Hematopoietic multipotent progenitor cell treated with erythropoietin and hydrocortisone succinate and interleukin-3 and kit ligand, for 6 days (in vitro differentiated cells): ENCODE measurements at regions not wholly inside any gene's neighbourhood (a gene's known extent, or its start where the extent isn't known, plus 50 kb on each side); places are given as distances from the start of the nearest gene placed in this dataset.

ENCODE experiments used
- DNase-seq: peaks from one replicate; pipeline ENCODE4 v3.0.0-alpha.2; 2015

DNA sequence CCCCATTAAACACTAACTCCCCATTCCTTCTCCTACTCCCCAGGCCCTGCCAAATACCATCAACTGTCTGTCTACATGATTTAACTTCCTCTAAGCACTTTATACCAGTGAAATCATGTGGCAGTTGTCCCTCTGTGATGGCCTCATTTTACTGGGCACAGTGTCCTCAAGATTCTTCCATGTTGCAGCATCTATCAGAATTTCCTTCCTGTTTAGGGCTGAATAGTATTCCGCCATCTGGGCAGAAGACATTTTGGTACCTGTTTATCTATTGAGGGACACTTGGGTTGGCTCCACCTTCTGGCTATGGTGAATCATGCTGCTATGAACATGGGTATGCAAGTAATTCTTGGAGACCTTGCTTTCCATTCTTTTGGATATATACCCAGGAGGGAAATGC lies 59.4 kb upstream of the IRX4 start:
- no peak for DNase-seq

DNA sequence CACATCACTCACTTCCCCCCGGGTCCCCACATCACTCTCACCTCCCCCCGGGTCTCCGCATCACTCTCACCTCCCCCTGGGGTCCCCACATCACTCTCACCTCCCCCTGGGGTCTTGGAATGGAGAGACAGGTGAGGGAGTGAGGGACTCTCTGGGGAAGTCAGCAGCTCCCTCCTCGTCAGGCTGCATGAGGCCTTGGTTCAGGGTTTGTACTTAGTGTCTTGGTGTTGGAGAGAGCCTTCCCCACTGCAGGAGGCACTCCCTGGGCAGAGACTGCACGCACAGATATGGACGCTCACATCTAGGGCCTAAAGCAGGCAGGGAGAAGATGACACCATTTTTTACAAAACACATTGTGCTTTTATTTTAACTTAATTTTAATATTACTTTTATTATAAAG lies 56.5 kb upstream of the IRX4 start:
- no peak for DNase-seq

GRCh38 chr5:1938310-1939000 lies 55.7 kb upstream of the IRX4 start:
- DNase-seq: no peak

DNA sequence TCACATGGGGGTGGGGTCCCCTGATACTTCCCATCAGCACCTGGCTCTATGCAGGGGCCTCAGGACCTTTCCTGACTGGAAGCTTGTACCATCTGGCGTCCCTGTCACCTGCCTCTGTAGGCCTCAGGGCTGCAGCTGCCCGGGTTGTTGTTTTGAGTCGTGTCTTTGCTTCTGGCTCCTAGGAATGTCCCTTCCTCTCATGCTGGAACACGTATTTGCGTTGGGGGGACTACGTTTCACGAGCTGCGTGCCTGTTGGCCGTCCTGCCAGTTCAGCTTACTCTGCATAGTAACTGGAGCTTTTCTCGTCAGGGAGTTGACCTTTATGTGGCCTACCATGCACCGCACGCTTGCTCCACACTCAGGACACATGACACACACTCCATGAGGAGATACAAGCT lies 54.9 kb upstream of the IRX4 start:
- DNase-seq: no peak

- no peak for DNase-seq
These were observed 54.2 kb upstream of the IRX4 start for GRCh38 chr5:1936901-1937300.

DNA sequence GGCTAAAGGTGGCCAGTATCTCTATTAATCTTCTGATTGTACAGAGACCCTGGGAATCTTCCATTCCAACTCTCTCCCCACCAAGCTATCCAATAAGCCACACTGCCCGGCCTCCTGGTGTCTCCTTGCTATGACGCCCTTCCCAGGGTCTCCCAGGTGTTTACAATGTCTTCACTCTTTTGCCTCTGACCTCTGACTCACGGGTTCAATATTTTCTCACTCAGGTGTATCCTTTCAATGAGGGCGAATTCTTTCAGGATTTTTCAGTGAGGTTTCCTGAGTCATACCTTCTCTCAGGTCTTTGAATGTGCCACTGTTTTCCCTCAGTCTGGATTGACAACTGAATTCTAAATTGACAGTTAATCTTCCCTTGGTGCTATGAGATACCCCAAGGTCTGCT lies 53.7 kb upstream of the IRX4 start:
- no peak for DNase-seq

- DNase-seq: no peak
These were observed 52.2 kb upstream of the IRX4 start for GRCh38 chr5:1934801-1935429.

DNA sequence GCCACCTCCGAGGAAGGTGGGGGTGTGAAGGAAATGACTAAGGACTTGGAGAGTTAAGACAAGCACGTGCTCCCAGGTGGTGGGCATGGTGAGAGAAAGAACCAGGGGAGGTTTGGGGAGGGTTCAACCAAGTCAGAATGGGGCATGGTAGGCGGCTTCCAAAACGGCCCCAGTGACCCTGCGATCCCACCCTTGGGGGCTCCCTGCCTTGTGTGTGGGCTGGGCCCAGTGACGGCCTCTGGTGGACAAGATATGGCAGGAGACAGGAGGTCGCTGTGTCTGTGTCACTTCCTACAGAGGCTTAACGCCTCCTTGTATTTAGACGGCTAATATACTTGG lies 51.3 kb upstream of the IRX4 start:
- DNase-seq: no peak

DNA sequence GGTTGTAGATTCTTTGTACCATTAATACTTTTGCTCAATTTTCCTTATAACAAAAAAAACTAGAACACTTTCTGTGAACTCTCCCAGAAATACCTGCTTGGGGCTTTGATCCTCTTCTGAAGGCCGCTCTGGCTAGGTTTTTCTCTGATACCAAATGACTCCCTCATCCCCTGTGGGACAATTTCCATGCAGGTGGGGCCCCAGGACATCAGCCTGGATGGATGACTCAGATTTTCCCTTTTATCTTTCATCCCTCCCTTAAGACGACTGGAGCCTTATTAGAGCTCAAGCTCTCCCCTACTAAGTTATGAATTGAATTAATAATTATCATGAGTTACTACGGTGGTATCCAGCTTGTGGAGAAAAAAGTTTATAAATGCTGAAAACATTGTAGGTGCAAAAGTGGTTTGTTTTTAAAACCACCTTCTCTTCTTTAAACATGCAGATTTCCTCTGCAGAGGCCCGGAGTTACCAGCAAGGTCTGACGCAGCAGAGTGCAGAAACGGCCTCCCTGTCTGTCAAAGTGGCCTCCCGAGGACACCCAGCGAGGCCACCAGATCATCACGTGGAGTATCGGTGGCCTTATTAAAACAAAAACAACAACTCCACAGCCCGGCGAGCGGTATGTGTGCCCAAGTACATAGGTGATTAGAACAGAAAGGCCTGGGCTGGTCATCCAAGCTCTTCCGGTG lies 50.8 kb upstream of the IRX4 start:
- no peak for DNase-seq
